ENCODE measurements at regions not wholly inside any gene's neighbourhood (a gene's known extent, or its start where the extent isn't known, plus 50 kb on each side); places are given as distances from the start of the nearest gene placed in this dataset.
"Not testable (repeated sequence)": the region's sequence is repeated elsewhere in the genome, so short reads cannot be mapped to it uniquely, and the experiment has no call there.

DNA sequence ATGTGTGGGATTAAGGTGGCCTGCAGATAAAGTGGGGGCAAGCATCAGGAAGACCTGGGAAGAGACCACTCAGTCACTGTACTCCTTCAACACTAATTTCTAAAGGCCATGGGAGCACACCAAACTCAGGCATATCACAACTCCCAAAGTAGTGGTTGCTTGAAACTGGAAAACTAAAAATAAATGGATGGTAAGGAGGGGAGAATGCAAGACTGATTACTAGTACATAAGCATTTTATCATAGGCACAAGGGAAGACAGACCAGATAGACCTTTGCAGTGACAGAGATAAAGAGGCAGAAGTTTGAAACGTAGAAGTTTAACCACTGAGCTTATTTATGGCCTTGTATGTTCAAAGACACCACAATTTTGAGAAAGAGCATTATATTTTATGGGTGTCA, 1098.1 kb upstream of the CELF4 start:
- no peak for DNase-seq (ENCODE audit: low spot score)

DNA sequence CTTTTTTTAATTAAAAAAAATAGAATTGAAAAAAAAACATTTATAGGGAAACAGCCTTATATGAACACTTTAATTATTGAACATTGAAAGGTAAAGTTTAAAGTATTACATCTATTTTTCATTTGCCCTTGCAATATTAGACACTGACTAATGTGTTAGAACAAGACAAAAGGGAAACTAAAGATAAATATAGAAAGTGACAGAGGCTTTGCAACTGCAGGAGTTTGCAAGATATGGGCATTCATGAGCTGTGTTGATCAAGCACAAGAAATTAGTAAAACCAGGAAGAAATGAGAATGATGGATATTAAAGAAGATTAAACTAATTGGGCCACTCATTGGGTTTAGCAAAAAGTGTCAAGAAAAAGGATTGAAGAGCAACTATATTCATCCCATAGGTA, 1097.7 kb upstream of the CELF4 start:
- no peak for DNase-seq (ENCODE audit: low spot score)

DNA sequence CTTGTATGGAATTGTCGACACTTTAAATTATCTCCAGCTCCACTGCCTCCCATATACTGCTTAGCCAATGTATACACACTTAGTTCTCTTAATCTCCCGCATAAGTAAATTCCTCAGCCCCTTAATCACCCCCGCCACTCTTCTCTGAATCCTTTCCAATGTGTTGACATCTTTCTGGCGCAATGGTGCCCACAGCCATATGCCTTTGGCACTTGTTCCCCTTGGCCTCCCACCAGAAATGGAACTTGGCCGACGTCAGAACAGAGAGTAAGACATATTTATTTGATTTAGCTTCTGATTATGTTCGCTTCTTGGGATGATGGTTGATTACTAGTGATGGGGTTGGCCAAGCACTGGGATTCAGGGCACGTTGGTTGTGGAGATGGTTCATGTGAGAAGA, 1089.3 kb upstream of the CELF4 start:
- DNase-seq (ENCODE audit: low spot score) = no peak

DNA sequence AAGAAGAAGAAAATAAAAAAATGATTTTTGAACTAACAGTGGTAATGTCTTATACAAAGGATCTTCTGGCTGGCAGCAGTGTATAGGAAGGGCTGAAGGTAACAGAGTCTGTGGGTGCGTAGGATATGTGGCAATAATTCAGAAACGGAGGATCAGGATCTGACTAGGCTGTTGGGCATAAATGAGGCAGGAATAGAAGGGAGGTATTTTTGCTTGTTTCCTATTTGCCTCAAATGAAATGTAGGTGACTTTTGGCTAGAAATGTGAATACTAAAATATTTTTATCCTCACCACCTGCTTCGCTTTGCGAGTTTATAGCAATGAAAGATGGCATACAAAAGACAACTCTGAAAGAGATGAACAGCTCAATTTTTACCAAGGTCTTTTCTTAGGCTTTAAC, 1086.1 kb upstream of the CELF4 start:
- DNase-seq (ENCODE audit: low spot score) = no peak

DNA sequence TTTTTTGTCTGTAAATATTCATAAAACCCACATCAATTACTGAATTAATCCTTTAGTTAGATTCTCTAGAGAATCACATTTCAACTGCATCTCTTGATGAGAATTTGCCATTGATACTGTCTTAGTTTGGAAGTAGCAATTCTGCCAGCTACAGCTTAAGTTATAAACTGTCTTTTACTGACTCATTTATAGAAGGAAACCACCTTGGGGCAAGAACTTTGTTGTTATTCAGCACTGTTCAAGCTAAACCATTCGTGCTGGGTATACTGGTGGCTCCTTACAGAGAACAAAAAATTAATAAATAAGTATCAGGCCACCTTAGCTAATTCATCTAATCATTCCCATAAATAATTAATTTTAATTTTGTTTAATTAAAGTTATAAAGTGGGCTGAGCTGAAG, 1082.6 kb upstream of the CELF4 start:
- no peak for DNase-seq (ENCODE audit: low spot score)

DNA sequence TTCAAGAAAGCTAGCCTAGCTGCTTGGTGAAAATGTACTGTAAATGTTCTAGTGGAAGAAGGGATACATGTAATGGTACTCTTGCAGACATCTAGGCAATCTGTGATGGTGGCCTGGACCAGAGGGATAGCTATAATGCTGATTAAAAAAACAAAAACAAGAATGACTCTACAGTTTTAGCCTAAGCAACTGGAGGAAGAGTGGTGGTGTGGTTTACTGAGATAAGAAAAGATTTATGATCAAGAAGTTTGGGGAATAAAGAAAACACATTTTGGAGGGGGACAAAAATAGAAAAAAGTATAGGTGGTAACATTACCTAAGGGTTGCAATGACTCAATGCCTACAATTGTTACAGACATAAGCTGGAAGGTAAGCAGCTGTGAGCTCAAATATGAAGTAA, 1080.7 kb upstream of the CELF4 start:
- DNase-seq (ENCODE audit: low spot score) = no peak

DNA sequence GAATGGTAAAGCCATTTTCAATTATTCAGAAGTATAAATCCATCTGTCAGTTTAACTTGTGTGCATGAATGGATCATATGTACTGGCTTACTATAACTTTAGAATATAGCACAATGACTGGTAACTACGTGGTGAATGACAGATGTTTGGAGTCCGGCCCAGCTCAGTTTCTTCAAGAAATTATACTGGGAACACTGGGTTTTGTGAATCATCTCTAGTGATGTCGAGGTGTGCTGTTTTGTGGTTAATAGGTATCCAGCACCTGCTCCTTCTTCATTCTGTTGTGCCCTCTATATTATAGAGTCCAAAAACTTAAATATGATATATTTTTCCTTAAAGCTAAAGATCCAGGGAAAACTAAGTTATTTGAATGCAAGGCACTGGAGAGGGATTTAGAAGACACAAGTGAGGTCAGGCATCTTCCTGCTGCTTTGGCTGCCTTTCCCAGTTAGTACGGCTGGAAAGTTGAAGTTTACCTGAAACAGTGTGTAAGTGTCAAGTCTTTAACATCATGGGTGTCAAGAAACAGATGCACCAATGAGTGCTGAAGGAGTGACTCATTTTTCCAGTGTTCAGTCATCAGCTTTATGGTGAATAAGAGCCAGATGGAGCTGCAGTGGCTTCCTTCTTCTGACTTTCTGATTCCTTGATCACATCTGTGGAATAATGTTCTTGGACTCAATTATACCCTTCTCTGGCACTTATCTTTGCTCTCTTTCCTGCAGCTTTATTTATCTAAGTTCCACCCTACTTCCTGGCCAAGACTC, 1079.5 kb upstream of the CELF4 start:
- no peak for DNase-seq (ENCODE audit: low spot score)

DNA sequence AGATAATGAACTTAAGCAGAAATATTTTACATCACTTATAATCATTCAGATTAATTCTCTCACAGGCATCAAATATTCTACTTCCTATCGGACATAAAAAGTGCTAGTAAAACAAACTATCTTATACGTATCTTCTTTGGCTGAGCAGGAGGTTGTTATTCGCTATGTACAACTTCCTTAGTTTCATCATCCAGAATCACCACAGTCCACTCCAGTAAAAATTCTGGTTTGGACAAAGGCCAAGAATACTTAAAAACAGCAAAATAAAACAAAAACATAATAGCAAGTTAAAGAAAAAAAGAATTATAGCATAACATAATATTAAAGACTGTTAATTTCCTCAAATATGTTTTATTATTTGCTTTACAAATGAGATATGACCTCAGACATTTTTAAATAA, 1077.1 kb upstream of the CELF4 start:
- DNase-seq (ENCODE audit: low spot score) = no peak

DNA sequence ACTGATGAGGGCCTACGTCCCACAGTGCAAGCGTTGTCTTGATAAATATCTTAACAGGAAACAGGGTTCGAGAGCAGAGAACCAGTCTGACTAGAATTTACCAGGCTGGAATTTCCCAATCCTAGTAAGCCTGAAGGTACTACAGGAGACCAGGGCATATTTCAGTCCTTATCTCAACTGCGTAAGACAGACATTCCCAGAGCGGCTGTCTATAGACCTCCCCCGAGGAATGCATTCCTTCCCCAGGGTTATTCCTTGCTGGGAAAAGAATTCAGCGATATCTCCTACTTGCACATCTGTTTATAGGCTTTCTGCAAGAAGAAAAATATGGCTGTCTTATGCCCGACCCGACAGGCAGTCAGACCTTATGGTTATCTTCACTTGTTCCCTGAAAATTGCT, 1074.1 kb upstream of the CELF4 start:
- DNase-seq (ENCODE audit: low spot score) = not testable (repeated sequence)

DNA sequence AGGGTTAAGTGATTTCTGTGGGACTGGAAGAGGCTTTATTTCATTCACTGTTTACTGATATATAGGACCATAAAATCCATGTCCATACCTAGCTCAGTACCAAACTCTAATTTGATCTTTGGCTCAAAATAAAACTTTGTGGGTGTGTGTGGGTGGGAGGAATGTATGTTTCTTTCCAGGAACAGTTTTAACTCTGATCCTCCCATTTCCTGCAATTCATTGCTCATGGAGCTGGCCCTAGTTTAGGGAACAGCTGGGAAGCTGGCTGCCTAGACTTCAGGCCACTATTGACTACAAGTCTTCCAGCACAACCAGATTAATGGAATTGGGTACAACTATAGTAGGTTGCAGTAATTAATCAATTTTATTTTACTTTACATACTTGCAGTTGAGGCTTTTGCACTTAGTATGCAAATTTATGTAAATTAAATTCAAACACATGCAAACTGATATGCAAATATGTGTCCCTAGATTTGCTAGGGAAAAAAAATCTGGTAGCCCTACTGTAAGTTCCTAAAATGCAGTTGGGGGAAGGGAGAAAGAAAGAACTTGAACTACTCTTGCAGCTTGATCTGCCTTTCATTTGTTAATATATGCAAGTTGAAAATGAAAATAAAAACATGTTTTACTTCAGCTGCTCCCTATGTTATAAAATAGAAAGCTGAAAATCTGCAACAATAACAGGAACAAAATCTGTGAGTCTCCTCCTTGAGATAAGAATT, 1070.3 kb upstream of the CELF4 start:
- no peak for DNase-seq (ENCODE audit: low spot score)

DNA sequence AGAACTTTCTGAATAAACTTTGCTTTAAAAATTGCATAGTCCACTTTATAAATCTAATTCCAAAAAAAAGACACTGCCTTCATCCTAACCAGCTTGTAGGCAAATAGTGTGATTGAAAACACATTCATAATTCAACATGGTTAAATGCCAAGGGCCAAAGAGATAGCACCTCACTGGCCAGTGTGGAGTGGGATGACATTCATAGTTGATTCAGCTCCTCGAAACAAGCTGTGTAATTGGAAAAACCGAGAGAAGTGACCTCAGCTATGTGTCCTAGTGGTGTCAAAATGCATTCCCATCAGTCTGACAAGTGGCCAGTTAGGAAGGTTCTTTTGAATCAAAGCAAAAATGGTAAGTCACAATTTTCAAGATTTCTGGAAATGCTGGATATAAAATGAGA, 1068.5 kb upstream of the CELF4 start:
- DNase-seq (ENCODE audit: low spot score) = no peak

DNA sequence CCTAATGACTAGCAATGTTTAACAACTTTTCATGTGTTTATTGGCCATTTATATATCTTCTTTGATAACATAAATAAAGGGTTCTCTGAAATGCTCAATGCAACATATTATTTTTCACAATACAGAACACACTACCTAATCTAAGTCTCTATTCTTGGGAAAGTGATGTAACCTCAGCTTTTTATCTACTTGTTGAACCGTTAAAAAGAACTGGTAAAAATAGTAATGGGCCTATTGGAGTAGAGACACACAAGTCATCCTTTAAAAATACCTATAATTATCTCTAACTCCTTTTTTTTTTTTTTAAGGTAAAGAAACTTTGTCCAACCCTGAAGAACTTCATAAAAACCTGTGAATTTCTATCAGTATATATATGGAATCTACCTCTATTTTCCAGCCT, 1067.7 kb upstream of the CELF4 start:
- no peak for DNase-seq (ENCODE audit: low spot score)

DNA sequence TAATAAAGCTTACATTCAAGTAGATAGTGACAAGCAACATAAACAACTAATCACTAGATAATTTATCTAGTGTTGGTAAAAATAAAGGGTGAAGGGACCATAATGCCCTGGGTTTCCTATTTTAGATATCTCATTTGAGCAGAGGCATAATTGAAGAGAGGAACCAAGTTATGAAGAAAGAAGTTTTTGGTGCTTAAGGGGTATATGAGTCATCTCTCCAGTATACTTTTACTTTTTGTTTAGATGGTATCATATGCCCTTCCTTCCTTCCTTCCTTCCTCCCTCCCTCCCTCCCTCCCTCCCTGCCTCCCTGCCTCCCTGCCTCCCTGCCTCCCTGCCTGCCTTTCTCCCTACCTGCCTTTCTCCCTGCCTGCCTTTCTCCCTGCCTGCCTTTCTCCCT, 1053.5 kb upstream of the CELF4 start:
- DNase-seq (ENCODE audit: low spot score) = no peak

DNA sequence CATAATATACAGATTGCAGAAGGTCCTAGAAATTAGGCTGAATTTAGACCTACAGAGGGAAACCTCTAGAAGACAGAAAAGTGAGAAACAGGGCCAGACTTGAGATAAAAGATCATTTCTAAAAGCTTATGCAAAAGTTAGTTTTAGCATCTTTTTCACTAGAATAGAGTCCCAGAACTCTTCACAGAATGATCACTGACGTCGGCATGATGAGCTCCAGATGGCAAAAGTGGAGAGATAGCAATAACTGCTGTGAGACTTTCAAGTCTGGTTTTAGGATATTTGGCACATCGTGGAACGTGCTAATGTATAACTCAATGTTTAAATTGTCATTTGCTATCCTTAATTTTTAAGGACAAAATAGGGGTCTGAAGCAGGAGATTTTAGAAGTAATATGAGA, 1050.7 kb upstream of the CELF4 start:
- no peak for DNase-seq (ENCODE audit: low spot score)

DNA sequence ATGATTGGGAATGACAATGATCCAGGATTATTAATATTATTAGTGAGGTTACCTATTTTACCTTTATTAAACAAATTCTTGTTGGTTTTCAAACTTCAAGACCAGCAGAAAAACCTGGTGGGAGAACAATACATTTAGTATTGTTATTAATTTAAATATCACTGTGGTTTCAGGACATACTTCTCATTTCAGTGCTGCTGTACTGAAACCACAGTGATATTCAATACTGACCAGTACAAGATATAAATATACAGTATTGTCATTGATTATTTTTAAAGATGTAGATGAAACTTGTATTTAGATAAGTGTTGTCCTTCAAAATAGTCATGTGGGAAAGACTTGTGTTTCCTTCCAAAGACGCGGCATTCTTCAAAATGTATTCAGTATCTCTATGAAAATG, 1047.3 kb upstream of the CELF4 start:
- DNase-seq (ENCODE audit: low spot score) = no peak

DNA sequence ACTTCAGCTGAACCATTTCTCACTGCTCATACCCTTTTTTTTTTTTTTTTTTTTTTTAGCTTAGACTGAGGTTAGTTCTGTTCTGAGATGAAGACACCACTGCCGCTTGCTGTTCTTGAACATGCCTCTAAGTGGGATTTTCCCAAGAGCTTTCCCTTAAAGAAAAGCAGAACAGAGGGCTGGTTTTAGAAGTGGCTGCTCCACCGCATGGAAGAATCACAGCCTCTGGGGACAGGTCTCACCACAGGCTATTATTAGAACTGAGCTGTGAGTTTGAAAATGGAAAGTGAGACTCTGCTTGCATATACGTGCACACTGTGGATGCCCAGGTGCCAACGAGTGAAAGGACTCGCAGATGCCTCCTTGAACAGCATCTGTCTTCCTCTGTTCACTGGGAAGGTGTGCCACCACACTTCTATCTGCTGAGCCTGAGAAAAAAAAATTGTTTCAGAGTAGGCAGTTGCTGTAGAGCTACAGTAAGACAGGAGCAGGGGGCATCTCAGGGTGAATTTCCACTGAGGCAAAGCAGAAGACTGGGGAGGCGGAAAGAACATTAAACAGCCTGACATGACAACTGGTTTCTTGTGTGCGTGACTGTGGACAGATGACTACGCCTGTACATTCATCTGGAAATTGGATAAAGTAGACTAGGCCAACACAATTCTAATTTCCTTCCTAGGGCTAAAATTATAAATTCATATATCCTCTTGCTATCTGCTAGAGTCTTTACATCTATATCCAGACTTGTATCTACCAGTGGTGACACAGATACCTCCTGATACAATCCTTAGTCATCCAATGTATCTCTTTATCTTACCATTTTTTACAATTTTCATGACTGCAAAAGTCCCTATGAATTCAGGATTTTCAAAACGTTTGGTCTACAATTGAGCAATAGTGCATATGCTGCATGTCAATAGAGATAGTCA, 1045.7 kb upstream of the CELF4 start:
- no peak for DNase-seq (ENCODE audit: low spot score)

DNA sequence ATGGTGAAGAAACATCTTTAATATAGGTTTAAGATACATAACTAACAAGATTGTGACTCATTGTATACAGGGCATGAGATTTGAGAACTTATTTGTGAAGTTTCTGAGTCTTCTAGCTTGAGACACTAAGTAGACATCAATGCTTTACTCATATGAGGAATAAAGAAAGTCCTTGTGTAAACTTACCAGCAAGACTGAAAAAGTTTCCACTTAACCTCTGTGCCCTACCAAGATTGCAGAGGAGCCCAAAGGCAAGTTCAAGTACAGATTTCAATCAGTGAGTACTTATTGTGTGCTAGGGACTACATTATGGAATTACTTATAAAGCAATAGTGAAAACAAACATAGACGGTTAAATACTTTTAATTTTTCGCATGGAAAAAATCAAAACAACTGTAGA, 1041.2 kb upstream of the CELF4 start:
- DNase-seq (ENCODE audit: low spot score) = no peak

DNA sequence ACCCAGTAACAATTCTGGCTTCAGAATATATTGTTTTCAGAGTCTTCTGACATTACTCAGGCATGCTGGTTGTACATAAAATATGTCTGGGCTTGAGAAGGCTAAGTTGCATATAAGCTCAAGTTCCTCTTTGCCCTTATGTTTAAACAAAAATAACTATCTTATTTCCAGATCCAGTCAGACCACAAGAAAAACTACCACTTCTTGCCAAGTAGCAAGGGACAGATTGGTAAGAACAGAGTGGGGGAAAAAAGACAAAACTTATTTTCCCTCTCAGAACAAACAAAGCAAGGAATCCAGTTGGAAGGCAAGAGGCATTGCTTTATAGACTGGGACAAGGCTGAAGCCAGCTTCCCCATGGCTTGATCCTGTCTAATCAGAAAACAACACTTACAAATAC, 1036.7 kb upstream of the CELF4 start:
- no peak for DNase-seq (ENCODE audit: low spot score)

DNA sequence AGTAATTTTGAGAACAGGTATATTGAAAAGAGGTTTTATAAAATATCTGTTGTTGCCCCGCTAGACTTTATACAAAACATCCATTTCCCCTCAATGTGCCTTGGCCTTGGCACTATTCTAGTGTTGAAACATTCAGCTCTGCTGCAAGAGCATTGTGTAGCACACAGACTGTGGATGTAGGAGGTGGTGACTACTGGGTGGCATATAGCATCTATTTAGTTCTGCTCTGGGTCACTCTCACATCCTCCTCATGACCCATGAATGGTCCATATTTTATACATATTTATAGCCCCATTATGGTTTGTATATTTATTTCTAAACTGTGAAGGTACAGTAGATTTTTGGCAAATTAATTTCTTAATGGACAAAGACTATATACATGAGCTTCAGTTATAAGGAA, 1022.0 kb upstream of the CELF4 start:
- no peak for DNase-seq (ENCODE audit: low spot score)

DNA sequence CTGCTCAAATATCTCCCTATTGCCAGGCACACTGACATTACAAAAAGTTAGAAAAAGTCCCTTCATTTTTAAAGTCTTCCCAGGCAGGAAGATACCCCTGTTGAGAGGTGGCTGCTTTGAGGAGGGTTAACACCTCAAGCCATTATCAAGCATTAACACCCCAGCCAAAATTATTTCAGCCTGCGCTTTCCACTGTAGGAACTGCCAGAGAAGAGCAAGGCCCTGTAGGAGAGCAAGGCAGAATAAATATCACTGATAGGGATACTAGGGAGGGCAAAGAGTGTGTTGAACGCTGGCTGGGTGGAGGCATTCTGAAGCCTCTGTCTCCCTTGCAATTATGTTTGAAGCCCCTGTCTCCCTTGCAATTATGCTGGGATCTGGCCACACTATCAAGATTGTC, 1020.7 kb upstream of the CELF4 start:
- no peak for DNase-seq (ENCODE audit: low spot score)

DNA sequence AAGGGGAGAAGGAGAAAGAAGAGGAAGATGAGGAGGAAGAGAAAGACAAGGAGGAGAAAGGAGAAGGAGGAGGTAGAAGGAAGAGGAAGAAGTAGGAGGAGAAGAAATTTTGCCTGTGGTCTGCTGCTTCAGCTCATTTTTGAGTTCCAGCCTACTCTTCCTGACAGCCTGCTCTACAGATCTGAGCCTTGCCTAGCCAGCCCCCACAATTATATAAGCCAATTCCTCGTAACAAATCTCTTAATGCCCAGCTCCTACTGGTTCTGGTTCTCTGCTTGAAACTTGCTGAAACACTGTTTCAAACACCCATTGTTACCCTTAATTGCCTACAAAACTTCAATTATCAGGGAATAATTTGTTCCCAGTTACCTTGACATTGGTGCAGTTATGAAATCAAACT, 1014.2 kb upstream of the CELF4 start:
- DNase-seq (ENCODE audit: low spot score) = no peak

DNA sequence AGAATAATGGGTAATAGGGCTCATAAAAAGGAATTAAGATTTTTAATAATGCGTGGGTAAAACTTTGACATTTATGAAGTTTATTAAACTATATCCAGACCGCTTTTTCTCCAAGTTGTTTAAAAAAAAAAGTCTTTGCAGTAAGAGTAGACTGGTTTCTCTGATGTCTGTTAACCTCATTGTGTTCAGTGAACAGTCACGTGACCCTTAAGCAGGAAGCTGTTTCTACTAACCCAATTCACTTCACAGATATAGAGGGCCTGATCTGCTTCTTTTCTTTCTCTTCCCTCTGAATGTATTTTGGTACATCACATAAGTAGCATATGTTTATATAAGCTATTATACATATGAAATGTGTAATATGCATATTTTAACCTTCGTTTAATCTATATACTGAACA, 1011.3 kb upstream of the CELF4 start:
- no peak for DNase-seq (ENCODE audit: low spot score)

DNA sequence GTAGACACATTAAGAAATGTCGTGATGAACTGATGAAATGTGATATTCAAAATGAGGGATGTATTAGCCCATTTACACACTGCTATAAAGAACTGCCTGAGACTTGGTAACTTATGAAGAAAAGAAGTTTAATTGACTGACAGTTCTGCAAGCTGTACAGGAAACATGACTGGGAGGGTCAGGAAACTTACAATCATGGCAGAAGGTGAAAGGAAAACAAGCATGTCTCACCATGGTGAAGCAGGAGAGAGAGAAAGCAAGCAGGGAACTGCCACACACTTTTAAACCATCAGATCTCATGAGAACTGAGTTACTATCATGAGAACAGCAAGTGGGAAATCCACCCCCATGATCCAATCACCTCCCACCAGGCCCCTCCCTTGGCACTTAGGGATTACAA, 1010.8 kb upstream of the CELF4 start:
- DNase-seq (ENCODE audit: low spot score) = no peak

Measured in germinal center (tissue), 1 donor.